ENCODE measurements at regions not wholly inside any gene's neighbourhood (a gene's known extent, or its start where the extent isn't known, plus 50 kb on each side); places are given as distances from the start of the nearest gene placed in this dataset.
A peak's percentile ranks its signal among the peaks of the same experiment; 100 is the strongest.
"Not testable (repeated sequence)": the region's sequence is repeated elsewhere in the genome, so short reads cannot be mapped to it uniquely, and the experiment has no call there.

DNA sequence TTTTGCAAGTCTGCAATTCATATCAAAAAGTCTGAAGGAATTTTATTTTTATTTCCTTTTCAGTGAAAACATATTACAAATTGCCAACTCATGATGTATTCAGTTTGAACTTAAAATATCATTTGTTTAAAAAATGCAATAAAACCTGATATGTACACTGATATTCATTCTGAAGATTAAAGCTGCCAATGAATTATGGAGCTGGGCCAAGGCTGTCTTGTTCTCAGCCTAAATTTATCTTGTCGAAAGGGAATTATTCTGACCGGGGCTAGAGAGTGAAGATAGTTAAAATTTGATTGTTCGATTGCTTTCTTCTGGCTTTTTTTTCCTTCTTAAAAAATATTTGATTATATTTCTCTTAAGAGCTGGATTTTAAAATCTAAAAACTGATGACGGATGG, 54.0 kb upstream of the RBFOX1 start:
- DNase-seq: no peak

DNA sequence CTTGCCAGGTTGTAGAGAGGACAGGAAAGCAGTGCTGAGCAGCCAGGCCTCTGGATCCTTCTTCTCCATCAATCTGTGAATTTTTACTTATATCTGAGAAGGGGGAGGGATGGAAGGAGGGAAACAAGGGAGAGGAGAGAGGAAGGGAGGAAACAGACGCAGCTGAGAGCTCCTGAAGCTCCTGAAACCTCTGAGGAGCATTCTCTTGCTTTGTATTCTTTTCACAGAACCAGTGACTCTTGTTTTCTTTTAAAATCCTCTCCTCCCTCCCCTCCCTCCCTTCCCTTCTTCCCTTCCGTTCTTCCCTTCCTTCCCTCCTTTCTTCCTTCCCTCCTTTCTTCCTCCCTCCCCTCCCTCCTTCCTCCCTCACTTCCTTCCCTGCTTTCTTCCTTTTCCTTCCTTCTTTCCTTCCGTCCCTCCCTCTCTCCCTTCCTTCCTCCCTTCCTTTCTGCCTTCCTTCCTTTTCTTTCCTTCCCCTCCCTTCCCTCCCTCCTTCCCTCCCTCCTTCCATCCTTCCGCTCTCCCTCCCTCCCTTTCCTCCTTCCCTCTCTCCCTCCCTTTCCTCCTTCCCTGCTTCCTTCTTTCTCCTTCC, 60.0 kb upstream of the RBFOX1 start:
- no peak for DNase-seq

- DNase-seq: no peak
These were observed 61.2 kb upstream of the RBFOX1 start for GRCh38 chr16:7271486-7271885.

- no peak for DNase-seq
These were observed 61.8 kb upstream of the RBFOX1 start for GRCh38 chr16:7270823-7271222.

DNA sequence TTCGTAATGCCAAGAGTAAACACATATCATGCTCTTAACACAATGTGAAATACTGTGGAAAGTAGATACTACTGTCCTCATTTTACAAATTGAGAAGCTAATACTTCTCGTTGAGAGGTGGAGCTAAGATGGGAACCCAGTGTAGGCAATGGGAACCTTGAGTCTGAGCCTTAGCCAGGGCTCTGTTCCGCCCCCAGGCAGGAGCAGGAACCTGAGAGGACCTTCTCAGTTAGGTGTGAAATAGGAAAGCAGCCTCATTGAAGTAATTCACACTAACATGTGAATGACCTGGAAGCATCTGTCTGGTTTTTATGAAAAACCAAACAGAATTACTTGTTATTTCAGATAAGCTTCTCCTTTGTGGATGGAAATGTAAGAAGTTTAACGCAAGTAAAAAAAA, 62.6 kb upstream of the RBFOX1 start:
- no peak for DNase-seq

- DNase-seq: peak; percentile 42
These were observed 64.5 kb upstream of the RBFOX1 start for GRCh38 chr16:7268182-7268581.

DNA sequence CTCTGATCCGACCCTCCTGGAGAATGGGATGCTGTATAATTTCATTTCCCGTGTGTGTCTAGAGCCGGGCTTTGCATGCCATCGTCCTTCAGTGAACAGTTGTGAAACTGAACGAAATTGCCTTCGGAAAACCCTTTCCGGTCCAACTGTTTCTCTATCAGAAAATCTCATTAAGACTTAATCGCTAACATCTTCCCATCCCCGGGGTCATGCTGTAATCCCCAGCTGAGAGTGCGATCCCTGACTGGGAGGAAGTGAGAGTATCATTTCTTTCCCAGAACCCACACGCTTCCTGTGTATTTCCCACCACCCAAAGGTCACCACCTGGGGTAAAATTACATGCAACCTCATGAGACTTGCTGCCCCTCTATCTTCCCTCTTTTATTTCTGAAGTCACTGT, 75.6 kb upstream of the RBFOX1 start:
- DNase-seq: no peak

GRCh38 chr16:7246578-7246977, 86.1 kb upstream of the RBFOX1 start:
- DNase-seq: no peak

- no peak for DNase-seq
These were observed 93.1 kb upstream of the RBFOX1 start for GRCh38 chr16:7239547-7239946.

- DNase-seq: no peak
These were observed 95.7 kb upstream of the RBFOX1 start for GRCh38 chr16:7236824-7237410.

DNA sequence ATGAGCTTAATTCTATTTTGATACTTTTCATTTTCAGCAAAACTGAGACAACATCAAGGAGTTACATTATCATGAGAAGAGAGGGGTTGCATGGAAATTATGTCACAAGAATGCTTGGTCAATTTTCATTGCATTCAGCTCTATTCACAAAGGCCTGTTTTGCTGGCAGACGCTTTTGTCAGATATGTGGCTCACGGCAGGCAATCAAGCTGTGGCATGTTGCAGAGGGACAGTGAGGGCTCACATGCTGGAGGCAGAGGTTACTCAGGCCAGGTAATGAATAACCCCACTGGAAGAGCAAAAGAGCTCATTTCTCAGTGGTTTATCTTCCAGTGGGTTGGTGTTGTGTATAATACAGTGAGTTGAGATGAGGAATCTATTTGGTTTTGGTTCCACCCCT, 98.7 kb upstream of the RBFOX1 start:
- no peak for DNase-seq

DNA sequence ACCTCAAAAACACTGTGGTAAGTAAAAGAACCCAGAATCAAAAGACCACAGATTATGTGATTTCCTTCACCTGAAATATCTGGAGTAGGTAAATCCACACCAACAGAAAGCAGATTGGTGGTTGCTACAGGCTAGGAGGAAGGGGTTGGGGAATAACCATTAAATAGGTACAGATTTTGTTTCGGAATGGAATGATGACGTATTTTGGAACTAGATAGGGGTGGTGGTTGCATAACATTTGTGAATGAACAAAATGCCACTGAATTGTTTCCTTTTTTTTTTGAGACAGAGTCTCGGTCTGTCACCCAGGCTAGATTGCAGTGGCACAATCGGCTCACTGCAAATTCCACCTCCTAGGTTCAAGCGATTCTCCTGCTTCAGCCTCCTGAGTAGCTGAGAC, 100.9 kb upstream of the RBFOX1 start:
- DNase-seq: no peak

GRCh38 chr16:7229433-7230218, 103.0 kb upstream of the RBFOX1 start:
- not testable (repeated sequence) for DNase-seq

DNA sequence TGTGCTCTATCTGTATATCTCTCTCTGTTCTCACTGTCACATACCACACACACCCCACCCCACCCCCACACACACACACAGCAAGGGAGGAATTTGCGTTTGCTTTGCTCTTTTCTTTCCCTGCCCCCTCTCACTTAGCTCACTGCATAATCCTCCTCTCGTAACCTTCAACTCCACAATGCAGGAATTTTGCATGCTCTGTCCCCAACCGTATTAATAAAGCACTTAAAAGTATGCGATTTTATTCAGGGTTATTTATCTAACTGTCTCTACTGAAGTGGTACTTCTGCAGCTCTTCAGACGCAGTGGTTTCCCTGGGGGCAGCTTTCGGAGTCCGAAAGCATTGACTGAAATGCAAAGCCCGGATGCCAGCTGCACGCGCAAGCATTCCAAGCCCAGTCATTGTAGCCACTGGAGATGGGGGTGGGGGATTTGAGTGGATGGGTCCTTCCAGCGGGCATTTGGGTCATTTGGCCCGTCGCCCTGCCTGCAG, 105.4 kb upstream of the RBFOX1 start:
- no peak for DNase-seq

DNA sequence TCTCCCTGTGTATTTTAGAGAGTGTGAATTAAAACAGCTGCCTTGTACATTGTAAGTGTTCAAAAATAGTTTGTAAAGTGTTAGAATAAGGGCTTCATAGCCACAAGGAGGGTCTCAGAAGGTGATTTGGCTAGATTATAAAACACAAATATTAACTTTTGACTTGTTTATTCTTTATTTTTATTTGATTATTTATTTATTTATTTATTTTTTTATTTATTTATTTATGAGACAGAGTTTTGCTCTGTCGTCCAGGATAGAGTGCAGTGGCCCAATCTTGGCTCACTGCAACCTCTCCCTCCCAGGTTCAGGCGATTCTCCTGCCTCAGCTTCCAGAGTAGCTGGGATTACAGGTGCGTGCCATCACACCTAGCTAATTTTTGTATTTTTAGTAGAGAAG, 111.5 kb upstream of the RBFOX1 start:
- no peak for DNase-seq

GRCh38 chr16:7218936-7219335, 113.7 kb upstream of the RBFOX1 start:
- DNase-seq: no peak

- no peak for DNase-seq
These were observed 114.8 kb upstream of the RBFOX1 start for GRCh38 chr16:7217797-7218196.

DNA sequence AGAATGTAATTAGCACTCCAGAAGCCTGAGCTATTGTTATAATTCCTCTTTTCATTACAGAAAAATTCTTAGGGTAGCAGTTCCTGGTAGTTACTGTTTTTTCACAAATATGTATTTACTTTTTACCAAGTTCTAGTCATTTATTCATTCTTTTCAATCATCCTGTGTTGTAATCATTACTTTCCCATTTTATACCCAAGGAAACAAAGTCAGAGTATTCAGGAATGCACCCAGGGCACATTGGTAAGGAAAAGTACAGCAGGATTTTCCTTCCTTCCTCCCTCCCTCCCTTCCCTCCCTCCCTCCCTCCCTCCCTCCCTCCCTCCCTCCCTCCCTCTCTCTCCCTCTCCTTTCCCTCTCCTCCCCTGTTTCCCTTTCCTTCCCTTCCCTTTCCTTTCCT, 115.9 kb upstream of the RBFOX1 start:
- DNase-seq: no peak

- no peak for DNase-seq
These were observed 120.9 kb upstream of the RBFOX1 start for GRCh38 chr16:7211781-7212180.

DNA sequence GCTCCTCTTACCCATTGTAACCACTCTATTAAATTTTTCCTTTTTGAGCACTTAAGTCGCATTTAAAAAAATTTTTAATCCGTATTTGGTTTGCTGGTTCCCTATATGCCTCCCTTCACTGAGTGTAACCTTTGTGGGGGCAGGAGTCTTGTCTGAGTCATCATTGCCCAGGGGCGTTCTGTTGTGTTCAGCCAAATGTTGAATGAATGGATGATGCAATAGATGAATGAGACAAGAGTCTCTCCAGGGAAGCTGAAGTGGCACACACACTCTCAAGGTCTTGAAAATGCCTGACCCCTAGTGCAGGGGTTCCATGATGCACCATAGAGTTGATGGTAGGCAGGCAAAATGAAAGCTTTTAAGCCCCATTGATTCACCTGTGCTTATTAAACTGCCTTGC, 123.0 kb upstream of the RBFOX1 start:
- no peak for DNase-seq

DNA sequence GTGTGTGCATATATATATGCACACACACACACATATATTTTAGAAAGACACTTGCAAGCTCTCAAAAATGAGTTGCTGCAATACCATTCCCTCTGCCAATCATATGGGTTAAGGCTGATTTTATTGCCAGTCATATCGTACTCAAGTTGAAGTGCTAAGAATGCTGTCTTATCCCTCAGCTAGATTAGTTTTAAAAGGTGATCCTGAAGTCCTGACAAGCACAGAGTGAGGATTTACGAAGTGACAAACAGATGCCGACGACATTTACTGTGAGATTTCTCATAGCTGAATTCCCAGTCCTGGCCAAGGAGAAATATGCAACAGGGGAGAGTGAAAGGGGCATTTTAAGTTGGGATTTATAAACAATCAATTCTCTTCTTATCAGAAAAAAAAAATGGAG, 126.2 kb upstream of the RBFOX1 start:
- no peak for DNase-seq

- DNase-seq: no peak
These were observed 132.3 kb upstream of the RBFOX1 start for GRCh38 chr16:7200320-7200719.

GRCh38 chr16:7185689-7186088, 147.0 kb upstream of the RBFOX1 start:
- DNase-seq: no peak

GRCh38 chr16:7185165-7185564, 147.5 kb upstream of the RBFOX1 start:
- no peak for DNase-seq

Data from midbrain (tissue), 1 donor.